ENCODE measurements at regions not wholly inside any gene's neighbourhood (a gene's known extent, or its start where the extent isn't known, plus 50 kb on each side); places are given as distances from the start of the nearest gene placed in this dataset.

DNA sequence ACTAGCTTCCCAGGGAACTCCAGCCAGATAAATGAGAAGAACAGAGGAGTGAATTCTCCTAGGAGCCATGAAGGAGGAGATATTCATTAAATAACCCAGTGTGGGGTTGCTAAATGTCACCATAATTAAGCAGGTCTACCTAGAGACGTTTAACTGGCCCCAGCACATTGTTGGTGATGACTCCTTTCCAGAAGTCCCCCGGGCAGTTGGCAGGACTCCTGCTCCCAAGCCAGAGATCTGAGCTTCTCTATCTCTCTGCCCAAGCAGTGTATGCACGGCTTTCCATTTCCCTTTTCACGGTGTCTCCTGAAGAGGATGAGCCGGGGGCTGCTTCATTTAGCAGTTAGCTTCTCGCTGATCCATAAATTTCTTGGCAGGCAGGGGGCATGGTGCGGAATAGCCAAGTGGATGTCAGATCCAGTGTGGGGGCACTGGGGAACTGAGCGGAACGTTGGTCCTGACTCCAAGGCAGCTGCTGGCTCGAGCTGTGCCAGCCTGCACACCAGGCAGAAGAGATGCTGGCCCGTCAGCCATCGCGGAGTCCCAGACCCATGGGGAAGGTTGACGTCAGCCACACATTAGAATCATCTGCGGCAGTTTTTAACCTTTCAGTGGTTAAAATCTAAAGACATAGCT is 142.0 kb upstream of the NPY start:
- TF ChIP-seq, protein P1, sequence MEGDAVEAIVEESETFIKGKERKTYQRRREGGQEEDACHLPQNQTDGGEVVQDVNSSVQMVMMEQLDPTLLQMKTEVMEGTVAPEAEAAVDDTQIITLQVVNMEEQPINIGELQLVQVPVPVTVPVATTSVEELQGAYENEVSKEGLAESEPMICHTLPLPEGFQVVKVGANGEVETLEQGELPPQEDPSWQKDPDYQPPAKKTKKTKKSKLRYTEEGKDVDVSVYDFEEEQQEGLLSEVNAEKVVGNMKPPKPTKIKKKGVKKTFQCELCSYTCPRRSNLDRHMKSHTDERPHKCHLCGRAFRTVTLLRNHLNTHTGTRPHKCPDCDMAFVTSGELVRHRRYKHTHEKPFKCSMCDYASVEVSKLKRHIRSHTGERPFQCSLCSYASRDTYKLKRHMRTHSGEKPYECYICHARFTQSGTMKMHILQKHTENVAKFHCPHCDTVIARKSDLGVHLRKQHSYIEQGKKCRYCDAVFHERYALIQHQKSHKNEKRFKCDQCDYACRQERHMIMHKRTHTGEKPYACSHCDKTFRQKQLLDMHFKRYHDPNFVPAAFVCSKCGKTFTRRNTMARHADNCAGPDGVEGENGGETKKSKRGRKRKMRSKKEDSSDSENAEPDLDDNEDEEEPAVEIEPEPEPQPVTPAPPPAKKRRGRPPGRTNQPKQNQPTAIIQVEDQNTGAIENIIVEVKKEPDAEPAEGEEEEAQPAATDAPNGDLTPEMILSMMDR (IDR thresholded peaks at IDR 0.05; ENCODE audit: unreplicated experiment): no peak
- H3K27me3 Mint-ChIP-seq (ENCODE audit: unreplicated experiment): no peaks in the 10 kb centered on the region
- H3K4me3 Mint-ChIP-seq (ENCODE audit: unreplicated experiment): no peak overlapping the region
- no peaks in the 10 kb centered on the region for H3K4me1 Mint-ChIP-seq (ENCODE audit: unreplicated experiment)
- no peak overlapping the region for H3K27ac Mint-ChIP-seq (ENCODE audit: unreplicated experiment)
- H3K9me3 Mint-ChIP-seq (ENCODE audit: unreplicated experiment): no peaks in the 10 kb centered on the region
- no peak for DNase-seq (ENCODE audit: low spot score)
- no peaks in the 10 kb centered on the region for H3K36me3 Mint-ChIP-seq (ENCODE audit: low read depth, unreplicated experiment)

DNA sequence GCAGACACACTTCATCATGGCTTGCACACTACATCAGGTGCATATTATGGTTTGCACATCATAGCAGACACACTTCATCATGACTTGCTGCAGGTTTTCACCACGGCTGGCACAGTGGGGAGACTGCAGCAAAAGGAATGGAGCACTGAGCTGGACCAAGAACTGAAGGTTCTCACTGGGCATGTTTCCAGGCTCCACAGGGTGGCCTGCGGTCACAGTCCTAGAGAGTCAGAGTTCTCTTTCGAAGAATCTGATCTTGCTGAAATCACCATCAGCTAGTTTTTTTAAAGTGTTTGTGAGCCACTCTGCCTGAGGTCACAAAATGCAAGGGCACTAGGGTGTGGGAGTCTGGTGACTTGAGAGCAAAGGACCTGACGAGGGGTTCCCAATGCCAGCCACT is 140.4 kb upstream of the NPY start:
- TF ChIP-seq, protein P1 (IDR thresholded peaks at IDR 0.05; ENCODE audit: unreplicated experiment): no peak
- Mint-ChIP-seq H3K4me3 (ENCODE audit: unreplicated experiment) (no peak overlapping the region), H3K9me3 (ENCODE audit: unreplicated experiment) (no peaks in the 10 kb centered on the region), H3K36me3 (ENCODE audit: low read depth, unreplicated experiment) (no peaks in the 10 kb centered on the region), H3K27ac (ENCODE audit: unreplicated experiment) (no peak overlapping the region), H3K27me3 (ENCODE audit: unreplicated experiment) (no peaks in the 10 kb centered on the region), H3K4me1 (ENCODE audit: unreplicated experiment) (no peaks in the 10 kb centered on the region)
- no peak for DNase-seq (ENCODE audit: low spot score)

DNA sequence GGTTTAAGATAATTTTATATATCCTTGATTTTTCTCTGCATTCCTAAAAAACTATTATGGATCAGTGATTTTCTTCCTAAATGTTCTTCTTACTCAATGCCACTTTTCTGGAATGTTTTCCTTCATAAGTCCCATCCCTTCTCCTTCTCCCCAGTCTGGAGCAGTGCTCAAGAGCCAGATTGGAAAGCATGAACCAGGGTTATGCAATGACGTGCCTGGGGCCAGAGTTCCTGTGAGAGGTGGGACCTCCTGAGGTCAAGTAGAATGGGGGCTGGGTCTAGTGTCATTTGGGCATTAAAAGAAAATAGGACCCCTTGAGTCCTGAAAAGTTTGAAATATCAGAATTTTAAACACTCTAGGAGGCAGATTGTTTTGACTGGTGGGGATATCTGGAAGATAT is 132.0 kb upstream of the NPY start:
- TF ChIP-seq, protein P1 (IDR thresholded peaks at IDR 0.05; ENCODE audit: unreplicated experiment): no peak
- Mint-ChIP-seq H3K27me3 (ENCODE audit: unreplicated experiment) (peaks cover 4% of the 10 kb centered on the region), H3K36me3 (ENCODE audit: low read depth, unreplicated experiment) (no peaks in the 10 kb centered on the region), H3K4me1 (ENCODE audit: unreplicated experiment) (no peaks in the 10 kb centered on the region), H3K9me3 (ENCODE audit: unreplicated experiment) (no peaks in the 10 kb centered on the region), H3K4me3 (ENCODE audit: unreplicated experiment) (no peak overlapping the region), H3K27ac (ENCODE audit: unreplicated experiment) (no peak overlapping the region)
- DNase-seq (ENCODE audit: low spot score): no peak

DNA sequence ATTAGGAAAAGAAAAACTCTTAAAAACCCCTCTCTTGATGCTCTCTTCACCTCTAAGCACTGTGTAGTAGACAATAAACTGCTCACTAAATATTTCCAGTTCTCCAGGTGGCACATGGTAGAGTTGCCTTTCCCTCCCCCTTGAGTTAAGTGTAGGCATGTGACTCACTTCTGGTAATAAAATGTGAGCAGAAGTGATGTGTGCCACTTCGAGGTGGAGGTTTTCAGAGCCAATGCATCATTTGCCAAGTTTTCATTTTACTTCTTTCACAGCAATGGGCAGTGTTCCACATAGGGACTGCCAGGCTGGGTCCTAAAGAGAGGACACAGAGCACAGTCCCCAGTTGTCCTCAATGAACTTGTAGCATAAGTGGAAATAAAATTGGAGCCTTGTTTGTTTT is 131.6 kb upstream of the NPY start:
- no peak for DNase-seq (ENCODE audit: low spot score)
- Mint-ChIP-seq H3K9me3 (ENCODE audit: unreplicated experiment) (no peaks in the 10 kb centered on the region), H3K4me1 (ENCODE audit: unreplicated experiment) (no peaks in the 10 kb centered on the region), H3K36me3 (ENCODE audit: low read depth, unreplicated experiment) (no peaks in the 10 kb centered on the region), H3K4me3 (ENCODE audit: unreplicated experiment) (no peak overlapping the region), H3K27ac (ENCODE audit: unreplicated experiment) (no peak overlapping the region), H3K27me3 (ENCODE audit: unreplicated experiment) (peaks cover 4% of the 10 kb centered on the region)
- TF ChIP-seq, protein P1 (IDR thresholded peaks at IDR 0.05; ENCODE audit: unreplicated experiment): no peak

DNA sequence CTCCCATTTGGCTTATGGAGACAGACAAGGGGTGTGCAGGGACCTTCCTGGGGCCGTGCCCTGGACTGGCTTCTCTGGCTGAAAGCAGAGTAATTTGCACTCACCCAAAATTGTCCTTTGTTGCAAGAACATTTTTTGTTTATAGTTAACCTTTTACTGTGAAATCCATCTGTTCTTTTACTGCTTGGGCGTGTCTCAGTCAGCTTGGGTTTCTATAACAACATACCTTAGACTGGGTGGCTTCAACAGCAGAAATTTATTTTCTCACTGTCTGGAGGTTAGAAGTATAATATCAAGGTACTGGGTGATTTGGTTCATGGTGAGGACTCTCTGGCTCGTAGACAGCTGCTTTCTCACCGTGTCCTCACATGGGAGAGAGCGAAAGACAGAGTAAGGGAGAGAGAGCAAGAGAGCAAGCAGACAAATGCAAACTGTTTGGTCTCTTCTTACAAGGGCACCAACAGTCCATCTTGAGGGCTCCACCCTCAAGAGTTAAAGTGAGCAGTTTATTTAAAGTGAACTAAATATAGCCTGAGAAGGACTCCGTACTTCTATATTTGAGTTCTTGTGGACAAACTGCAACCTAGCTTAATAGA is 131.0 kb upstream of the NPY start:
- Mint-ChIP-seq H3K36me3 (ENCODE audit: low read depth, unreplicated experiment) (no peaks in the 10 kb centered on the region), H3K9me3 (ENCODE audit: unreplicated experiment) (no peaks in the 10 kb centered on the region), H3K4me3 (ENCODE audit: unreplicated experiment) (no peak overlapping the region), H3K27ac (ENCODE audit: unreplicated experiment) (no peak overlapping the region), H3K27me3 (ENCODE audit: unreplicated experiment) (peaks cover 4% of the 10 kb centered on the region), H3K4me1 (ENCODE audit: unreplicated experiment) (no peaks in the 10 kb centered on the region)
- TF ChIP-seq, protein P1 (IDR thresholded peaks at IDR 0.05; ENCODE audit: unreplicated experiment): no peak
- no peak for DNase-seq (ENCODE audit: low spot score)
